CD14-positive monocyte (primary cell): ENCODE measurements at regions not wholly inside any gene's neighbourhood (a gene's known extent, or its start where the extent isn't known, plus 50 kb on each side); places are given as distances from the start of the nearest gene placed in this dataset.

ENCODE experiments used
- DNase-seq, 3 donors: peaks; one replicate each; pipeline ENCODE4 v3.0.0-alpha.2; 2011 to 2022
- H2AFZ ChIP-seq: 2 replicates; pipeline ENCODE4 v1.6.0; 2012; ENCODE audit warnings: mild to moderate bottlenecking, low read depth, low read length, inconsistent platforms; ENCODE audit not compliant: insufficient read depth, poor library complexity, severe bottlenecking
- H3K27ac ChIP-seq, 2 donors: 1 replicate in 1 of 2; 2 replicates in 1 of 2; pipeline ENCODE4 v1.5.1; 2012 to 2013; ENCODE audit warnings: low read length in 2 of 2, control low read depth in 1 of 2, inconsistent platforms in 1 of 2, low read depth in 1 of 2, mild to moderate bottlenecking in 1 of 2
- H3K27me3 ChIP-seq, 2 donors: one replicate each; pipeline versions ENCODE4 v1.6.0 to v1.6.1; 2011 to 2013; ENCODE audit warnings: low read length in 2 of 2; ENCODE audit not compliant: control insufficient read depth in 2 of 2, insufficient read depth in 2 of 2
- H3K36me3 ChIP-seq, 2 donors: replicated peaks in 1 of 2; 1 replicate in 1 of 2; 2 replicates in 1 of 2; pipeline versions ENCODE4 v1.5.1 to v1.6.1; 2012 to 2013; ENCODE audit warnings: low read length in 2 of 2, control low read depth in 1 of 2, inconsistent platforms in 1 of 2, mild to moderate bottlenecking in 1 of 2; ENCODE audit not compliant: insufficient read depth in 2 of 2, control insufficient read depth in 1 of 2
- H3K4me1 ChIP-seq, 2 donors: 1 replicate in 1 of 2; 2 replicates in 1 of 2; pipeline versions ENCODE4 v1.5.1 to v1.6.1; 2012 to 2013; ENCODE audit warnings: low read length in 2 of 2, control low read depth in 1 of 2, inconsistent platforms in 1 of 2, mild to moderate bottlenecking in 1 of 2, moderate library complexity in 1 of 2; ENCODE audit not compliant: insufficient read depth in 2 of 2, control insufficient read depth in 1 of 2
- H3K4me2 ChIP-seq: replicated peaks from 2 replicates; pipeline ENCODE3; 2012; ENCODE audit warnings: low read length, moderate library complexity, mild to moderate bottlenecking; ENCODE audit not compliant: poor library complexity, severe bottlenecking; ENCODE audit errors: extremely low read depth
- H3K4me3 ChIP-seq, 3 experiments: fragments of 200-600 bp in 1 of 3; sonication (generic) in 1 of 3; replicated peaks in 1 of 3; 1 replicate in 2 of 3; 2 replicates in 1 of 3; pipeline ENCODE4 v1.5.1; 2011 to 2013; ENCODE audit warnings: low read length in 3 of 3, mild to moderate bottlenecking in 3 of 3, control low read depth in 2 of 3, low read depth in 2 of 3, inconsistent platforms in 1 of 3, moderate library complexity in 1 of 3
- H3K79me2 ChIP-seq: 2 replicates; pipeline ENCODE4 v1.6.0; 2012; ENCODE audit warnings: mild to moderate bottlenecking, control low read depth, inconsistent platforms, low read length, moderate library complexity; ENCODE audit not compliant: insufficient read depth
- H3K9ac ChIP-seq: 2 replicates; pipeline ENCODE4 v1.6.0; 2017; ENCODE audit warnings: low read length, mild to moderate bottlenecking; ENCODE audit not compliant: insufficient read depth, poor library complexity, severe bottlenecking
- H3K9me3 ChIP-seq, 2 donors: replicated peaks in 1 of 2; 1 replicate in 1 of 2; 2 replicates in 1 of 2; pipeline versions ENCODE4 v1.5.1 to v1.6.1; 2012 to 2013; ENCODE audit warnings: low read length in 2 of 2, control low read depth in 1 of 2; ENCODE audit not compliant: control insufficient read depth in 1 of 2, insufficient read depth in 1 of 2
- H4K20me1 ChIP-seq: 2 replicates; pipeline ENCODE4 v1.6.0; 2012; ENCODE audit warnings: mild to moderate bottlenecking, low read length, control low read depth, moderate library complexity; ENCODE audit not compliant: insufficient read depth
- H3K27ac Mint-ChIP-seq, 7 donors: one replicate each; pipeline ENCODE4 v1.8.0; 2020; ENCODE audit warnings: mild to moderate bottlenecking in 7 of 7, mixed read lengths in 7 of 7, moderate library complexity in 6 of 7, inconsistent platforms in 2 of 7
- H3K27me3 Mint-ChIP-seq, 3 donors: one replicate each; pipeline ENCODE4 v1.8.0; 2021 to 2022; ENCODE audit warnings: low read depth in 3 of 3, mild to moderate bottlenecking in 3 of 3, mixed read lengths in 3 of 3, moderate library complexity in 3 of 3, inconsistent platforms in 1 of 3
- H3K36me3 Mint-ChIP-seq, 2 donors: one replicate each; pipeline ENCODE4 v1.8.0; 2020; ENCODE audit warnings: mixed read lengths in 2 of 2, inconsistent platforms in 1 of 2, mild to moderate bottlenecking in 1 of 2
- H3K4me1 Mint-ChIP-seq: one replicate; pipeline ENCODE4 v1.8.0; 2020; ENCODE audit warnings: mild to moderate bottlenecking, mixed read lengths
- H3K4me3 Mint-ChIP-seq, 2 donors: one replicate each; pipeline ENCODE4 v1.8.0; 2020; ENCODE audit warnings: mild to moderate bottlenecking in 2 of 2, mixed read lengths in 2 of 2, moderate library complexity in 1 of 2
- H3K9me3 Mint-ChIP-seq, 7 donors: one replicate each; pipeline ENCODE4 v1.8.0; 2020 to 2022; ENCODE audit warnings: mixed read lengths in 7 of 7, mild to moderate bottlenecking in 6 of 7, moderate library complexity in 6 of 7, inconsistent platforms in 2 of 7
- CTCF ChIP-seq: fragments of 200-600 bp; IDR thresholded peaks from one replicate; pipeline ENCODE4 v1.8.0; 2022; ENCODE audit warnings: antibody characterized with exemption, mild to moderate bottlenecking
- WGBS: methylation state at CpG from one replicate; pipeline ENCODE4 v1.1.5; 2013; ENCODE audit warnings: missing lambda C conversion rate; ENCODE audit not compliant: insufficient coverage; 5-methylcytosine and 5-hydroxymethylcytosine counted together
- intact Hi-C, 2 donors: fragments of 100-400 bp; cut with micrococcal nuclease; formaldehyde crosslinking; loops; one replicate each; pipeline versions ENCODE4 v1.15.0 to v1.15.1; 2023

DNA sequence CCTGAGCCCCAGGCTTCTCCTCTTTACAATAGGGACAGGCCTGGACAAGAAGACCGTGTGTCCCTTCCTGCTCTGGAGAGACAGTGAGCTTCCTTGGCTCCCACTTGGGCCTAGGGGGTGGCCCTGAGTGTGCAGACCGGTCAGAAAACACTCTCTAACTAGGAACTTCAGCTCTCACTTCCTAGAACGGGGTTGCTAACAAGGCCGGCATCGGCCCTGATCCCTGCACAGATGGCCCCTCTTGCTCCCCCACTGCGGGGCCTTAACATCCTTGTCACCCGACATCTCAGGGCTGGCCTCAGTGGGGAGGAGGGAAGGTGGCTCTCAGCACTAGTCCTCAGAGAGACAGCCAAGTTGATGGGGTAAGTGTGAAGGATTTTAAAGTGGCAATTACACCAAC lies 406.9 kb downstream of the CTTN start:
- H3K27me3 ChIP-seq = peaks cover 0 to 8% of the 10 kb centered on the region in 2 donors
- no peak overlapping the region for H3K4me2 ChIP-seq
- no peak overlapping the region for H3K4me3 Mint-ChIP-seq
- no peak overlapping the region for H2AFZ ChIP-seq
- no peak for DNase-seq
- no peak overlapping the region for H3K4me3 ChIP-seq
- H3K36me3 Mint-ChIP-seq = no peaks in the 10 kb centered on the region
- no peaks in the 10 kb centered on the region for H3K4me1 ChIP-seq
- H3K9ac ChIP-seq = no peak overlapping the region
- intact Hi-C loops = no loop called here
- no peak overlapping the region for H3K27ac Mint-ChIP-seq
- H4K20me1 ChIP-seq = no peaks in the 10 kb centered on the region
- H3K27ac ChIP-seq = no peak overlapping the region
- H3K36me3 ChIP-seq = no peaks in the 10 kb centered on the region
- TF ChIP-seq CTCF = no peak
- no peaks in the 10 kb centered on the region for H3K4me1 Mint-ChIP-seq
- peaks cover 15 to 20% (median 16%) of the 10 kb centered on the region in 3 donors for H3K27me3 Mint-ChIP-seq
- H3K9me3 Mint-ChIP-seq = peaks cover 0 to 5% (median 1%) of the 10 kb centered on the region in 7 donors
- whole genome bisulfite sequencing = 78% methylated on average over 3 of the region's 7 CpGs
- H3K79me2 ChIP-seq = no peaks in the 10 kb centered on the region
- no peaks in the 10 kb centered on the region for H3K9me3 ChIP-seq

- no peak overlapping the region for H3K27ac ChIP-seq
- H3K9ac ChIP-seq = no peak overlapping the region
- H3K36me3 ChIP-seq = no peaks in the 10 kb centered on the region
- Mint-ChIP-seq H3K36me3 (no peaks in the 10 kb centered on the region), H3K9me3 (peaks cover 0 to 5% (median 1%) of the 10 kb centered on the region in 7 donors), H3K4me3 (no peak overlapping the region), H3K4me1 (no peaks in the 10 kb centered on the region), H3K27me3 (peaks cover 15 to 20% (median 16%) of the 10 kb centered on the region in 3 donors), H3K27ac (no peak overlapping the region)
- no peak for DNase-seq
- no peaks in the 10 kb centered on the region for H3K9me3 ChIP-seq
- no peak overlapping the region for H2AFZ ChIP-seq
- TF ChIP-seq CTCF = no peak
- H3K4me1 ChIP-seq = no peaks in the 10 kb centered on the region
- H3K4me2 ChIP-seq = no peak overlapping the region
- H3K79me2 ChIP-seq = no peaks in the 10 kb centered on the region
- WGBS = 93% methylated on average over 11 of the region's 11 CpGs
- no peaks in the 10 kb centered on the region for H4K20me1 ChIP-seq
- intact Hi-C loops = no loop called here
- H3K4me3 ChIP-seq = no peak overlapping the region
- H3K27me3 ChIP-seq = peaks cover 0 to 8% of the 10 kb centered on the region in 2 donors
Observed at GRCh38 chr11:70805971-70806370, 407.6 kb downstream of the CTTN start.
